PC-9 (cell line): ENCODE measurements at regions not wholly inside any gene's neighbourhood (a gene's known extent, or its start where the extent isn't known, plus 50 kb on each side); places are given as distances from the start of the nearest gene placed in this dataset.

Experiments used
- BruUV-seq: library from RNA; stranded (reverse); fragments of 400-500 nt; replicated peaks from 2 replicates; lab custom pipeline; 2021; lab: Mats Ljungman, UMichigan
- CTCF ChIA-PET: fragments of 300-600 bp; sonication (Branson Sonifier 250); formaldehyde crosslinking; loops from one replicate; lab custom pipeline; 2022; ENCODE audit warnings: antibody characterized with exemption; lab: Charles Lee
- POLR2A ChIA-PET: fragments of 300-600 bp; sonication (Branson Sonifier 250); formaldehyde crosslinking; loops from one replicate; lab custom pipeline; 2022; ENCODE audit warnings: antibody characterized with exemption; ENCODE audit not compliant: unreplicated experiment; lab: Charles Lee
- DNase-seq, 2 experiments: peaks; one replicate each; pipeline versions ENCODE4 v3.0.0 to v3.0.0-alpha.2; 2015 to 2022; ENCODE audit warnings: mixed read lengths in 1 of 2
- H2AFZ ChIP-seq: fragments of 200-600 bp; sonication (generic); 2 replicates; pipeline ENCODE4 v1.8.1; 2017; ENCODE audit warnings: antibody characterized with exemption
- H3F3A ChIP-seq: fragments of 200-600 bp; sonication (generic); 2 replicates; pipeline ENCODE4 v1.8.1; 2017; ENCODE audit warnings: antibody characterized with exemption, mild to moderate bottlenecking, low read depth; ENCODE audit not compliant: insufficient read depth
- H3K27ac ChIP-seq: fragments of 200-600 bp; sonication (generic); 2 replicates; pipeline ENCODE4 v1.6.1; 2016; ENCODE audit warnings: mixed run types
- H3K27me3 ChIP-seq: fragments of 200-600 bp; sonication (generic); 2 replicates; pipeline ENCODE4 v1.6.1; 2016; ENCODE audit warnings: low read depth, mixed run types; ENCODE audit not compliant: insufficient read depth
- H3K36me3 ChIP-seq: fragments of 200-600 bp; sonication (generic); 2 replicates; pipeline ENCODE4 v1.6.1; 2016; ENCODE audit warnings: low read depth, mixed run types
- H3K4me1 ChIP-seq: fragments of 200-600 bp; sonication (generic); replicated peaks from 2 replicates; pipeline ENCODE4 v1.6.1; 2016; ENCODE audit warnings: mixed run types; ENCODE audit not compliant: insufficient read depth
- H3K4me2 ChIP-seq: fragments of 200-600 bp; sonication (generic); 2 replicates; pipeline ENCODE4 v1.6.1; 2017; ENCODE audit warnings: mixed run types
- H3K4me3 ChIP-seq: fragments of 200-600 bp; sonication (generic); 2 replicates; pipeline ENCODE4 v1.6.1; 2016; ENCODE audit warnings: mixed run types
- H3K79me2 ChIP-seq: fragments of 200-600 bp; sonication (generic); 2 replicates; pipeline ENCODE4 v1.6.1; 2017; ENCODE audit warnings: low read depth, mixed run types
- H3K9me2 ChIP-seq: fragments of 200-600 bp; sonication (generic); 2 replicates; pipeline ENCODE4 v1.8.1; 2017; ENCODE audit warnings: mild to moderate bottlenecking; ENCODE audit not compliant: insufficient read depth
- H3K9me3 ChIP-seq: fragments of 200-600 bp; sonication (generic); 2 replicates; pipeline ENCODE4 v1.8.1; 2016; ENCODE audit warnings: low read depth; ENCODE audit not compliant: insufficient read depth
- H4K20me1 ChIP-seq: fragments of 200-600 bp; sonication (generic); 2 replicates; pipeline ENCODE4 v1.8.1; 2017; ENCODE audit not compliant: insufficient read depth
- EZH2 ChIP-seq: fragments of 200-600 bp; sonication (generic); IDR thresholded peaks from 2 replicates; pipeline ENCODE4 v1.8.0; 2017; ENCODE audit warnings: antibody characterized with exemption, low read depth
- intact Hi-C: fragments of 100-400 bp; cut with micrococcal nuclease; formaldehyde crosslinking; loops from one replicate; pipeline ENCODE4 v1.10.0; 2022; ENCODE audit not compliant: unreplicated experiment
- TF ChIP-seq, protein P1 (sequence below): fragments of 200-600 bp; sonication (generic); conservative IDR thresholded peaks from 2 replicates; pipeline ENCODE4 v1.6.1; 2017; ENCODE audit warnings: mixed run types, antibody characterized with exemption, mild to moderate bottlenecking, moderate library complexity

DNA sequence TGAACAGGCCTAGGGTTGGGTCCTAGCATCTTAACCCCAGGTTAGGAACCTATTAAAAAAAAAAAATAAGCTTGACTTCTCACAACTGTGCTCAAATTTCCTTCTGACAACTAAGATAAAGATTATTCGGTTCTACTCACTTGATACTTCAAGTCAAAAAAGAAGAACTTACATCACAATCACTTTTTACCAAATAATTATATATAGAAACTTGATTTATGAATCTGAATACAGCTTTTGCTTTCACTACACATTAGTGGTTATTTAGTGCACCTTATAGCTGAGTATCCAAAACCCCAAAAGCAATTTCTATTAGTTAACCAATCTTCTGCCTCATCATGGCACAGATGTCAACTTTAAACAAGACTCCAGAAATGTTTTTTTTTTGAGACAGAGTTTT, 119.0 kb upstream of the DST start:
- no peak overlapping the region for H3K27ac ChIP-seq
- peaks cover 94% of the 10 kb centered on the region for H3K79me2 ChIP-seq
- H4K20me1 ChIP-seq: 0 out of 2 replicates have a peak, but pooled peaks cover 5% of the 10 kb centered on the region
- 0 out of 2 replicates have a peak, but pooled peaks cover 14% of the 10 kb centered on the region for H3F3A ChIP-seq
- no peak for DNase-seq
- peaks cover 28% of the 10 kb centered on the region for H3K4me1 ChIP-seq
- H3K9me3 ChIP-seq: no peaks in the 10 kb centered on the region
- H3K4me2 ChIP-seq: no peak overlapping the region
- no TSS peak for BruUV-seq
- no peaks in the 10 kb centered on the region for H3K9me2 ChIP-seq
- H3K4me3 ChIP-seq: no peak overlapping the region
- ChIA-PET POLR2A (no interaction called here), CTCF (no interaction called here)
- TF ChIP-seq EZH2: no peak
- TF ChIP-seq, protein P1, sequence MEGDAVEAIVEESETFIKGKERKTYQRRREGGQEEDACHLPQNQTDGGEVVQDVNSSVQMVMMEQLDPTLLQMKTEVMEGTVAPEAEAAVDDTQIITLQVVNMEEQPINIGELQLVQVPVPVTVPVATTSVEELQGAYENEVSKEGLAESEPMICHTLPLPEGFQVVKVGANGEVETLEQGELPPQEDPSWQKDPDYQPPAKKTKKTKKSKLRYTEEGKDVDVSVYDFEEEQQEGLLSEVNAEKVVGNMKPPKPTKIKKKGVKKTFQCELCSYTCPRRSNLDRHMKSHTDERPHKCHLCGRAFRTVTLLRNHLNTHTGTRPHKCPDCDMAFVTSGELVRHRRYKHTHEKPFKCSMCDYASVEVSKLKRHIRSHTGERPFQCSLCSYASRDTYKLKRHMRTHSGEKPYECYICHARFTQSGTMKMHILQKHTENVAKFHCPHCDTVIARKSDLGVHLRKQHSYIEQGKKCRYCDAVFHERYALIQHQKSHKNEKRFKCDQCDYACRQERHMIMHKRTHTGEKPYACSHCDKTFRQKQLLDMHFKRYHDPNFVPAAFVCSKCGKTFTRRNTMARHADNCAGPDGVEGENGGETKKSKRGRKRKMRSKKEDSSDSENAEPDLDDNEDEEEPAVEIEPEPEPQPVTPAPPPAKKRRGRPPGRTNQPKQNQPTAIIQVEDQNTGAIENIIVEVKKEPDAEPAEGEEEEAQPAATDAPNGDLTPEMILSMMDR: no peak
- intact Hi-C loops: no loop called here
- H2AFZ ChIP-seq: no peak overlapping the region
- H3K36me3 ChIP-seq: no peaks in the 10 kb centered on the region
- no peaks in the 10 kb centered on the region for H3K27me3 ChIP-seq

DNA sequence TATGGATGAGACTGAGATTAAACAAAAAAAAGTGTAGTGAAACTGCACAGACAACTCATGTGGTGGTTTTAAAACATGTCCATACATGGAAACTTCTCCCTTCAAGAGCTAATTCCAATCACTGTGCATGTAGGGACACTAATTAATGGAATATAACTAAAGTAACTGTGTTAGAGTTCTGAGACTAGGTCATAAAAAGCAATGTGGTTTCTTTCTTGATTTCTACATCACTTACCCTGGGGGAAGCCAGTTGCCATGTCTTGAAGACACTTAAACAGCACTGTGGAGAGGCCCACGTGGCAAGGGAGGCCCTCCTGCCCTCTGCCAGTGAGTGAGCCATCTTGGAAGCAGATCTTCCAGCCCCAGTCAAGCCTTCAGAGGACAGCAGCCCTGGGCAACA, 118.2 kb upstream of the DST start:
- DNase-seq: no peak
- no peak overlapping the region for H3K4me3 ChIP-seq
- TF ChIP-seq, protein P1: no peak
- TF ChIP-seq EZH2: no peak
- intact Hi-C loops: no loop called here
- peaks cover 94% of the 10 kb centered on the region for H3K79me2 ChIP-seq
- 0 out of 2 replicates have a peak, but pooled peaks cover 10% of the 10 kb centered on the region for H3F3A ChIP-seq
- H4K20me1 ChIP-seq: 0 out of 2 replicates have a peak, but pooled peaks cover 5% of the 10 kb centered on the region
- H2AFZ ChIP-seq: no peak overlapping the region
- no peaks in the 10 kb centered on the region for H3K27me3 ChIP-seq
- ChIA-PET CTCF (interaction anchor here (0.6 kb wide), 1 partner anchor 52 kb away, joined by 3 read pairs; no protein-coding TSS in a partner anchor), POLR2A (no interaction called here)
- BruUV-seq: no TSS peak
- no peaks in the 10 kb centered on the region for H3K9me2 ChIP-seq
- H3K27ac ChIP-seq: 0 out of 2 replicates have a peak overlapping the region, but pooled peaks have one; percentile 16
- H3K36me3 ChIP-seq: no peaks in the 10 kb centered on the region
- no peak overlapping the region for H3K4me2 ChIP-seq
- H3K4me1 ChIP-seq: peaks cover 32% of the 10 kb centered on the region
- H3K9me3 ChIP-seq: no peaks in the 10 kb centered on the region

DNA sequence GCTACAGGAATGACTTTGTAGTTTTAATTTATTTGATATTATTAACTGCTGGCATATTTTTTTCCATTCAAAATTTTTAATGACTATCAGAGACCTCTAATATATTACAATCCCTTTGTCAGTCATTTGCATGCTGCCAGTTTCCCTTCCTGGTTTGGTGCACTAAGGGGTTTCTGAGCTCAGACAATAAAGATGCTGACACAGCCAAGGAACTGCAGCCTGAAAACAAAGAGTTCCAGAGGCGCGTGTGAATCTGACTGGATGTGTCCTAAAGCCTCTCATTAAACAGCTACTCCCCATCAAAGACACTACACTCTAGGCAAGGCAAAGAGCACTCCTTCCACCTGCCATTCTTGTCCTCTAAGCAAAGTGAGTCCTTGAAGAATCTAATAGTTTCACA, 116.8 kb upstream of the DST start:
- ChIA-PET CTCF (no interaction called here), POLR2A (interaction anchor here (0.6 kb wide), 1 partner anchor 10 kb away, joined by 13 read pairs; no protein-coding TSS in a partner anchor)
- H3K27me3 ChIP-seq: no peaks in the 10 kb centered on the region
- H3K9me2 ChIP-seq: no peaks in the 10 kb centered on the region
- TF ChIP-seq EZH2: no peak
- TF ChIP-seq, protein P1: no peak
- H4K20me1 ChIP-seq: 0 out of 2 replicates have a peak, but pooled peaks cover 5% of the 10 kb centered on the region
- DNase-seq: no peak
- no peak overlapping the region for H3K27ac ChIP-seq
- peaks cover 32% of the 10 kb centered on the region for H3K4me1 ChIP-seq
- H3K36me3 ChIP-seq: no peaks in the 10 kb centered on the region
- H3K9me3 ChIP-seq: no peaks in the 10 kb centered on the region
- H3F3A ChIP-seq: 0 out of 2 replicates have a peak, but pooled peaks cover 10% of the 10 kb centered on the region
- no peak overlapping the region for H3K4me3 ChIP-seq
- no peak overlapping the region for H2AFZ ChIP-seq
- H3K4me2 ChIP-seq: no peak overlapping the region
- intact Hi-C loops: loop anchor here (5.0 kb wide), 3 partner anchors 42 to 122 kb away; no protein-coding TSS in a partner anchor
- no TSS peak for BruUV-seq
- peaks cover 94% of the 10 kb centered on the region for H3K79me2 ChIP-seq
